HepG2 (cell line): ENCODE measurements at regions not wholly inside any gene's neighbourhood (a gene's known extent, or its start where the extent isn't known, plus 50 kb on each side); places are given as distances from the start of the nearest gene placed in this dataset.

ENCODE experiments used
- ATAC-seq: fragments of 200-7000 bp; cut with Tn5 transposase; 3 replicates; pipeline ENCODE4 v1.9.1; 2020; ENCODE audit warnings: mild to moderate bottlenecking, moderate library complexity
- BruUV-seq: library from RNA; stranded (reverse); fragments of 400-500 nt; replicated peaks from 2 replicates; lab custom pipeline; 2021; lab: Mats Ljungman, UMichigan
- CTCF ChIA-PET: fragments of 300-600 bp; formaldehyde crosslinking; extraction: SDS; loops from one replicate; lab custom pipeline; 2021; ENCODE audit warnings: low total read pairs, inconsistent platforms, low intra/inter-chr PET ratio; lab: Yijun Ruan, JAX
- POLR2A ChIA-PET: fragments of 350-600 bp; sonication (Branson Sonifier 250); formaldehyde crosslinking; loops from one replicate; lab custom pipeline; 2020; ENCODE audit warnings: antibody characterized with exemption, inconsistent platforms; lab: Yijun Ruan, JAX
- DNase-seq: peaks from one replicate; pipeline ENCODE4 v3.0.0-alpha.2; 2015; ENCODE audit warnings: low spot score
- FAIRE-seq: peaks from 3 replicates; lab custom pipeline; 2011; peaks lifted over from hg19 to GRCh38; lab: Jason Lieb, UNC
- H2AFZ ChIP-seq: one replicate; pipeline ENCODE4 v1.6.1; 2011; ENCODE audit warnings: low read length, inconsistent platforms
- H3K27ac ChIP-seq: fragments of 300-600 bp; 3 replicates; pipeline ENCODE4 v1.8.0; 2011; ENCODE audit warnings: mixed run types, mild to moderate bottlenecking, mixed read lengths, low read length, inconsistent platforms; ENCODE audit not compliant: insufficient read depth; ENCODE audit errors: extremely low read length
- H3K27me3 ChIP-seq, 2 experiments: fragments of 200-600 bp in 1 of 2; 2 replicates in 1 of 2; 3 replicates in 1 of 2; pipeline versions ENCODE4 v1.6.0 to v1.8.0; 2011; ENCODE audit warnings: low read length in 2 of 2, mild to moderate bottlenecking in 2 of 2, moderate library complexity in 2 of 2, inconsistent platforms in 1 of 2; ENCODE audit not compliant: insufficient read depth in 2 of 2, control insufficient read depth in 1 of 2
- H3K36me3 ChIP-seq, 2 experiments: fragments of 200-600 bp in 1 of 2; replicated peaks in 1 of 2; 2 replicates in 1 of 2; 3 replicates in 1 of 2; pipeline versions ENCODE4 v1.5.1 to v1.8.0; 2011; ENCODE audit warnings: low read length in 2 of 2, inconsistent platforms in 1 of 2; ENCODE audit not compliant: insufficient read depth in 2 of 2, control insufficient read depth in 1 of 2
- H3K4me1 ChIP-seq: 2 replicates; pipeline ENCODE4 v1.5.1; 2012; ENCODE audit warnings: low read length, inconsistent platforms; ENCODE audit not compliant: insufficient read depth
- H3K4me2 ChIP-seq: 2 replicates; pipeline ENCODE4 v1.6.0; 2011; ENCODE audit warnings: low read depth, low read length, inconsistent platforms
- H3K4me3 ChIP-seq, 3 experiments: fragments of 200-600 bp in 1 of 3; sonication (generic), shearing (Covaris generic) in 1 of 3; replicated peaks in 1 of 3; 2 replicates each; pipeline ENCODE4 v1.5.1; 2011 to 2016; ENCODE audit warnings: low read length in 3 of 3, inconsistent platforms in 2 of 3, low read depth in 2 of 3, mild to moderate bottlenecking in 2 of 3, control low read depth in 1 of 3, mixed read lengths in 1 of 3; ENCODE audit not compliant: insufficient read depth in 1 of 3
- H3K79me2 ChIP-seq: one replicate; pipeline ENCODE4 v1.6.1; 2011; ENCODE audit warnings: low read length, inconsistent platforms; ENCODE audit not compliant: insufficient read depth
- H3K9ac ChIP-seq: 2 replicates; pipeline ENCODE4 v1.6.0; 2011; ENCODE audit warnings: mild to moderate bottlenecking, low read depth, low read length, inconsistent platforms; ENCODE audit not compliant: insufficient read depth
- H3K9me3 ChIP-seq: 2 replicates; pipeline ENCODE4 v1.5.1; 2012; ENCODE audit warnings: mild to moderate bottlenecking, low read length
- H4K20me1 ChIP-seq: 2 replicates; pipeline ENCODE4 v1.6.0; 2011; ENCODE audit warnings: inconsistent platforms, mild to moderate bottlenecking, low read length, moderate library complexity; ENCODE audit not compliant: insufficient read depth
- AGO1 ChIP-seq: fragments of 200-400 bp; formaldehyde crosslinking; IDR thresholded peaks from 2 replicates; pipeline ENCODE4 v1.6.1; 2017; ENCODE audit warnings: mild to moderate bottlenecking, low read depth, low read length, moderate library complexity; ENCODE audit not compliant: poor library complexity, severe bottlenecking
- GABPA ChIP-seq, 2 experiments: IDR thresholded peaks; 2 replicates each; pipeline ENCODE4 v1.6.1; 2011 to 2016; ENCODE audit warnings: low read depth in 2 of 2, low read length in 1 of 2, missing biosample characterization in 1 of 2, missing genetic modification characterization in 1 of 2
- GTF2F1 ChIP-seq: fragments of 150-350 bp; IDR thresholded peaks from 2 replicates; pipeline ENCODE4 v1.6.1; 2014; ENCODE audit warnings: low read length
- JUNB ChIP-seq: sonication (generic); formaldehyde crosslinking; IDR thresholded peaks from 2 replicates; pipeline ENCODE4 v1.8.0; 2022; ENCODE audit warnings: missing genetic modification reagents, mild to moderate bottlenecking, borderline replicate concordance
- MAFF ChIP-seq: IDR thresholded peaks from 2 replicates; pipeline ENCODE4 v1.6.1; 2011; ENCODE audit warnings: low read depth, low read length, improper control_type of control experiment
- MBNL3 ChIP-seq: fragments of 250-450 bp; sonication (Bioruptor Pico); conservative IDR thresholded peaks from 2 replicates; pipeline ENCODE4 v1.8.0; 2022; ENCODE audit warnings: mild to moderate bottlenecking, inconsistent platforms
- MNT ChIP-seq: fragments of 450-650 bp; IDR thresholded peaks from 2 replicates; pipeline ENCODE4 v1.6.1; 2016
- NPAS2 ChIP-seq: sonication (generic); formaldehyde crosslinking; IDR thresholded peaks from 2 replicates; pipeline ENCODE4 v1.8.0; 2022; ENCODE audit warnings: mild to moderate bottlenecking, missing genetic modification reagents, borderline replicate concordance
- TBL1XR1 ChIP-seq: fragments of 150-350 bp; IDR thresholded peaks from 2 replicates; pipeline ENCODE4 v1.6.1; 2014; ENCODE audit warnings: borderline replicate concordance, low read length; ENCODE audit not compliant: partially characterized antibody
- ZBTB38 ChIP-seq: sonication (generic); formaldehyde crosslinking; IDR thresholded peaks from 2 replicates; pipeline ENCODE4 v1.5.1; 2020; ENCODE audit warnings: mild to moderate bottlenecking, missing genetic modification reagents
- ZGPAT ChIP-seq: IDR thresholded peaks from 2 replicates; pipeline ENCODE4 v1.6.1; 2016; ENCODE audit warnings: mild to moderate bottlenecking
- ZMYM2 ChIP-seq: sonication (generic); formaldehyde crosslinking; IDR thresholded peaks from 2 replicates; pipeline ENCODE4 v1.8.0; 2022; ENCODE audit warnings: mild to moderate bottlenecking, missing genetic modification reagents
- ZNF296 ChIP-seq: sonication (generic); formaldehyde crosslinking; conservative IDR thresholded peaks from 2 replicates; pipeline ENCODE4 v1.5.0; 2020; ENCODE audit warnings: mild to moderate bottlenecking, missing genetic modification reagents
- ZNF33B ChIP-seq: sonication (generic); formaldehyde crosslinking; IDR thresholded peaks from 2 replicates; pipeline ENCODE4 v1.5.1; 2020; ENCODE audit warnings: mild to moderate bottlenecking, missing genetic modification reagents
- ZSCAN30 ChIP-seq: sonication (generic); formaldehyde crosslinking; IDR thresholded peaks from 2 replicates; pipeline ENCODE4 v1.5.0; 2020; ENCODE audit warnings: mild to moderate bottlenecking, missing genetic modification reagents
- WGBS: methylation state at CpG from one replicate; pipeline ENCODE4 v1.1.6; 2017; ENCODE audit warnings: low lambda C conversion rate; 5-methylcytosine and 5-hydroxymethylcytosine counted together
- in situ Hi-C: cut with HindIII; loops from 2 replicates; pipeline ENCODE4 v1.10.0; 2017; ENCODE audit warnings: low pct_unique_long_range_greater_than_20kb; ENCODE audit not compliant: extremely low pct_ligation_motif_present
- intact Hi-C: fragments of 100-400 bp; cut with micrococcal nuclease; formaldehyde crosslinking; loops from one replicate; pipeline ENCODE4 v1.10.0; 2022; ENCODE audit not compliant: unreplicated experiment

GRCh38 chr18:50451100-50451842 lies 76.4 kb downstream of the SKA1 start:
- ATAC-seq = no peak

More at GRCh38 chr18:50451100-50451842, 76.4 kb downstream of the SKA1 start:
- intact Hi-C loops = no loop called here
- H3K27me3 ChIP-seq = no peaks in the 10 kb centered on the region; a peak in 2 of 5 replicates
- CTCF ChIA-PET = no interaction called here
- H2AFZ ChIP-seq = no peak overlapping the region
- no peaks in the 10 kb centered on the region for H3K4me1 ChIP-seq
- H3K27ac ChIP-seq = no peak overlapping the region
- FAIRE-seq (no peak), DNase-seq (no peak)
- POLR2A ChIA-PET = no interaction called here
- no peaks in the 10 kb centered on the region for H3K36me3 ChIP-seq
- no peaks in the 10 kb centered on the region for H4K20me1 ChIP-seq
- no peak overlapping the region for H3K4me2 ChIP-seq
- no peaks in the 10 kb centered on the region for H3K79me2 ChIP-seq
- no peak overlapping the region for H3K4me3 ChIP-seq
- TF ChIP-seq TBL1XR1 = no peak
- no peak for TF ChIP-seq JUNB
- no peak for TF ChIP-seq ZMYM2 (CRISPR knock-in tag)
- no peak for TF ChIP-seq NPAS2 (CRISPR knock-in tag)
- no peak for TF ChIP-seq AGO1
- no peak for TF ChIP-seq MBNL3 (CRISPR knock-in tag)
- TF ChIP-seq ZSCAN30 = no peak
- TF ChIP-seq GTF2F1 = no peak
- no peak for TF ChIP-seq ZBTB38 (CRISPR knock-in tag)
- TF ChIP-seq MNT = no peak
- TF ChIP-seq ZNF33B (CRISPR knock-in tag) = no peak
- no peak for TF ChIP-seq GABPA (IDR thresholded peaks at IDR 0.05; ENCODE audit: low read depth, low read length)
- TF ChIP-seq GABPA (CRISPR knock-in tag; IDR thresholded peaks at IDR 0.05; ENCODE audit: low read depth) = no peak
- no peak for TF ChIP-seq MAFF
- TF ChIP-seq ZNF296 (CRISPR knock-in tag) = no peak
- TF ChIP-seq ZGPAT (CRISPR knock-in tag) = no peak
- BruUV-seq = no TSS peak
- no peaks in the 10 kb centered on the region for H3K9me3 ChIP-seq
- H3K9ac ChIP-seq = no peak overlapping the region
- WGBS = 32% methylated on average over 7 of the region's 7 CpGs
- in situ Hi-C loops = no loop called here
